ENCODE measurements at regions not wholly inside any gene's neighbourhood (a gene's known extent, or its start where the extent isn't known, plus 50 kb on each side); places are given as distances from the start of the nearest gene placed in this dataset.
A peak's percentile ranks its signal among the peaks of the same experiment; 100 is the strongest.

GRCh38 chr2:163062524-163062923 is 224.0 kb upstream of the KCNH7 start (continued):
- TF ChIP-seq POLR2AphosphoS5 (IDR thresholded peaks at IDR 0.05) (peak; percentile 24), RAD21 (conservative IDR thresholded peaks at IDR 0.05) (no peak), TAF1 (IDR thresholded peaks at IDR 0.05; ENCODE audit: low read depth) (no peak)

- H3F3A ChIP-seq (ENCODE audit: insufficient read depth, low read length, poor library complexity, severe bottlenecking): no peaks in the 10 kb centered on the region
- no peaks in the 10 kb centered on the region for H4K20me1 ChIP-seq (ENCODE audit: insufficient read depth)
- H3K9me3 ChIP-seq (ENCODE audit: low read length): no peaks in the 10 kb centered on the region
- H3K79me2 ChIP-seq (replicated peaks; ENCODE audit: insufficient read depth, low read length): no peaks in the 10 kb centered on the region
- no peak overlapping the region for H2AFZ ChIP-seq (ENCODE audit: low read depth, low read length)
- H3K27me3 ChIP-seq (ENCODE audit: insufficient read depth, low read depth, low read length): no peaks in the 10 kb centered on the region
- H3K27ac ChIP-seq (ENCODE audit: low read length): no peak overlapping the region
- H3K9me2 ChIP-seq (ENCODE audit: insufficient read depth, low read length): no peaks in the 10 kb centered on the region
- no peak overlapping the region for H3K4me3 ChIP-seq (ENCODE audit: low read length)
- H3K9ac ChIP-seq (ENCODE audit: low read length): no peak overlapping the region
- H3K4me2 ChIP-seq (ENCODE audit: low read length): no peak overlapping the region
- TF ChIP-seq SMC3 (conservative IDR thresholded peaks at IDR 0.05; ENCODE audit: poor library complexity): no peak
- no peak for TF ChIP-seq MXI1 (conservative IDR thresholded peaks at IDR 0.05; ENCODE audit: poor library complexity, severe bottlenecking)
- no peak for TF ChIP-seq POLR2AphosphoS5 (IDR thresholded peaks at IDR 0.05)
- TF ChIP-seq EP300 (conservative IDR thresholded peaks at IDR 0.05; ENCODE audit: poor library complexity, severe bottlenecking): no peak
- no peak for TF ChIP-seq CTCF (IDR thresholded peaks at IDR 0.05; ENCODE audit: poor library complexity, severe bottlenecking)
- no peak for TF ChIP-seq EZH2 (IDR thresholded peaks at IDR 0.05; ENCODE audit: borderline replicate concordance, insufficient read depth, low read length, poor library complexity, severe bottlenecking)
- H3K36me3 ChIP-seq (ENCODE audit: insufficient read depth, low read length): no peaks in the 10 kb centered on the region
These were observed 208.0 kb upstream of the KCNH7 start for GRCh38 chr2:163046615-163047014.

GRCh38 chr2:163045830-163046229 is 207.3 kb upstream of the KCNH7 start:
- no peaks in the 10 kb centered on the region for H3K27me3 ChIP-seq (ENCODE audit: insufficient read depth, low read depth, low read length)
- no peak overlapping the region for H2AFZ ChIP-seq (ENCODE audit: low read depth, low read length)
- H3K27ac ChIP-seq (ENCODE audit: low read length): no peak overlapping the region
- no peak overlapping the region for H3K4me2 ChIP-seq (ENCODE audit: low read length)
- no peak overlapping the region for H3K9ac ChIP-seq (ENCODE audit: low read length)
- H3K9me3 ChIP-seq (ENCODE audit: low read length): no peaks in the 10 kb centered on the region
- no peaks in the 10 kb centered on the region for H4K20me1 ChIP-seq (ENCODE audit: insufficient read depth)
- H3K79me2 ChIP-seq (replicated peaks; ENCODE audit: insufficient read depth, low read length): no peaks in the 10 kb centered on the region
- TF ChIP-seq EZH2 (IDR thresholded peaks at IDR 0.05; ENCODE audit: borderline replicate concordance, insufficient read depth, low read length, poor library complexity, severe bottlenecking) (no peak), MXI1 (conservative IDR thresholded peaks at IDR 0.05; ENCODE audit: poor library complexity, severe bottlenecking) (no peak), TAF1 (IDR thresholded peaks at IDR 0.05; ENCODE audit: low read depth) (no peak), SMC3 (conservative IDR thresholded peaks at IDR 0.05; ENCODE audit: poor library complexity) (no peak), POLR2AphosphoS5 (IDR thresholded peaks at IDR 0.05) (no peak), RAD21 (conservative IDR thresholded peaks at IDR 0.05) (no peak), EP300 (conservative IDR thresholded peaks at IDR 0.05; ENCODE audit: poor library complexity, severe bottlenecking) (no peak)
- H3K36me3 ChIP-seq (ENCODE audit: insufficient read depth, low read length): no peaks in the 10 kb centered on the region
- no peaks in the 10 kb centered on the region for H3K9me2 ChIP-seq (ENCODE audit: insufficient read depth, low read length)
- H3F3A ChIP-seq (ENCODE audit: insufficient read depth, low read length, poor library complexity, severe bottlenecking): no peaks in the 10 kb centered on the region
- H3K4me3 ChIP-seq (ENCODE audit: low read length): no peak overlapping the region

- H3K4me2 ChIP-seq (ENCODE audit: low read length): no peak overlapping the region
- no peaks in the 10 kb centered on the region for H4K20me1 ChIP-seq (ENCODE audit: insufficient read depth)
- H3K36me3 ChIP-seq (ENCODE audit: insufficient read depth, low read length): no peaks in the 10 kb centered on the region
- H3K27me3 ChIP-seq (ENCODE audit: insufficient read depth, low read depth, low read length): no peaks in the 10 kb centered on the region
- H3K79me2 ChIP-seq (replicated peaks; ENCODE audit: insufficient read depth, low read length): no peaks in the 10 kb centered on the region
- H3F3A ChIP-seq (ENCODE audit: insufficient read depth, low read length, poor library complexity, severe bottlenecking): no peaks in the 10 kb centered on the region
- no peak overlapping the region for H3K9ac ChIP-seq (ENCODE audit: low read length)
- H3K9me2 ChIP-seq (ENCODE audit: insufficient read depth, low read length): no peaks in the 10 kb centered on the region
- H2AFZ ChIP-seq (ENCODE audit: low read depth, low read length): no peak overlapping the region
- H3K4me3 ChIP-seq (ENCODE audit: low read length): no peak overlapping the region
- no peak overlapping the region for H3K27ac ChIP-seq (ENCODE audit: low read length)
- TF ChIP-seq POLR2AphosphoS5 (IDR thresholded peaks at IDR 0.05) (no peak), REST (IDR thresholded peaks at IDR 0.05; ENCODE audit: borderline replicate concordance) (no peak), EZH2 (IDR thresholded peaks at IDR 0.05; ENCODE audit: borderline replicate concordance, insufficient read depth, low read length, poor library complexity, severe bottlenecking) (no peak), EP300 (conservative IDR thresholded peaks at IDR 0.05; ENCODE audit: poor library complexity, severe bottlenecking) (no peak), RAD21 (conservative IDR thresholded peaks at IDR 0.05) (no peak), SMC3 (conservative IDR thresholded peaks at IDR 0.05; ENCODE audit: poor library complexity) (no peak)
- no peaks in the 10 kb centered on the region for H3K9me3 ChIP-seq (ENCODE audit: low read length)
These were observed 205.5 kb upstream of the KCNH7 start for GRCh38 chr2:163044114-163044513.
